ENCODE measurements at regions not wholly inside any gene's neighbourhood (a gene's known extent, or its start where the extent isn't known, plus 50 kb on each side); places are given as distances from the start of the nearest gene placed in this dataset.

DNA sequence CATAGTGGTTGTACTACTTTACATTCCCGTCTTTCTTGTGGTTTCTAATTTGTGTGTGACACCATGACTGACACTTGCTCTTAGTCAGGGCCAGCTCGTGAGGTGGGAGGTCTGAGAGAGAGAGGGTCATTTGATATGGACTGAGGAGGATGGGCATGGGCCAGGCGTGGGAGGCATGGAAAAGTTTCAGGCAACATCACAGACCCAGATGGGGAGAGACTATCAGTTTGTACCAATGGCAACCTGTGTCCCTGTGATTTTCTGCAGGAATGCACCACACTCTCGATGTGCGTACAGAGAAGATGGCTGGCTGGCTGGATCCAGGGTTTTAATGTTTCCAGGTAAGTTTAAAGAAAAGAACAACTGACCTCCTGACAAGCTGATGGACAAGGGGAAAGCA lies 273.6 kb downstream of the CYRIA start:
- TF ChIP-seq TAF1 (conservative IDR thresholded peaks at IDR 0.05) (no peak), RXRA (IDR thresholded peaks at IDR 0.05) (no peak), YY1 (IDR thresholded peaks at IDR 0.05) (no peak), HNF4A (conservative IDR thresholded peaks at IDR 0.05) (no peak), GABPA (IDR thresholded peaks at IDR 0.05 in 1 of 2, conservative IDR thresholded peaks at IDR 0.05 in 1 of 2) (no peak), JUND (IDR thresholded peaks at IDR 0.05) (no peak), HNF4G (IDR thresholded peaks at IDR 0.05) (no peak), RAD21 (IDR thresholded peaks at IDR 0.05) (no peak), EGR1 (IDR thresholded peaks at IDR 0.05; ENCODE audit: low read depth in 2 of 2) (no peak)
- TF ChIP-seq, protein P1, sequence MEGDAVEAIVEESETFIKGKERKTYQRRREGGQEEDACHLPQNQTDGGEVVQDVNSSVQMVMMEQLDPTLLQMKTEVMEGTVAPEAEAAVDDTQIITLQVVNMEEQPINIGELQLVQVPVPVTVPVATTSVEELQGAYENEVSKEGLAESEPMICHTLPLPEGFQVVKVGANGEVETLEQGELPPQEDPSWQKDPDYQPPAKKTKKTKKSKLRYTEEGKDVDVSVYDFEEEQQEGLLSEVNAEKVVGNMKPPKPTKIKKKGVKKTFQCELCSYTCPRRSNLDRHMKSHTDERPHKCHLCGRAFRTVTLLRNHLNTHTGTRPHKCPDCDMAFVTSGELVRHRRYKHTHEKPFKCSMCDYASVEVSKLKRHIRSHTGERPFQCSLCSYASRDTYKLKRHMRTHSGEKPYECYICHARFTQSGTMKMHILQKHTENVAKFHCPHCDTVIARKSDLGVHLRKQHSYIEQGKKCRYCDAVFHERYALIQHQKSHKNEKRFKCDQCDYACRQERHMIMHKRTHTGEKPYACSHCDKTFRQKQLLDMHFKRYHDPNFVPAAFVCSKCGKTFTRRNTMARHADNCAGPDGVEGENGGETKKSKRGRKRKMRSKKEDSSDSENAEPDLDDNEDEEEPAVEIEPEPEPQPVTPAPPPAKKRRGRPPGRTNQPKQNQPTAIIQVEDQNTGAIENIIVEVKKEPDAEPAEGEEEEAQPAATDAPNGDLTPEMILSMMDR (IDR thresholded peaks at IDR 0.05; ENCODE audit: low read depth, low read length, missing input control): no peak
- TF ChIP-seq, protein P2, sequence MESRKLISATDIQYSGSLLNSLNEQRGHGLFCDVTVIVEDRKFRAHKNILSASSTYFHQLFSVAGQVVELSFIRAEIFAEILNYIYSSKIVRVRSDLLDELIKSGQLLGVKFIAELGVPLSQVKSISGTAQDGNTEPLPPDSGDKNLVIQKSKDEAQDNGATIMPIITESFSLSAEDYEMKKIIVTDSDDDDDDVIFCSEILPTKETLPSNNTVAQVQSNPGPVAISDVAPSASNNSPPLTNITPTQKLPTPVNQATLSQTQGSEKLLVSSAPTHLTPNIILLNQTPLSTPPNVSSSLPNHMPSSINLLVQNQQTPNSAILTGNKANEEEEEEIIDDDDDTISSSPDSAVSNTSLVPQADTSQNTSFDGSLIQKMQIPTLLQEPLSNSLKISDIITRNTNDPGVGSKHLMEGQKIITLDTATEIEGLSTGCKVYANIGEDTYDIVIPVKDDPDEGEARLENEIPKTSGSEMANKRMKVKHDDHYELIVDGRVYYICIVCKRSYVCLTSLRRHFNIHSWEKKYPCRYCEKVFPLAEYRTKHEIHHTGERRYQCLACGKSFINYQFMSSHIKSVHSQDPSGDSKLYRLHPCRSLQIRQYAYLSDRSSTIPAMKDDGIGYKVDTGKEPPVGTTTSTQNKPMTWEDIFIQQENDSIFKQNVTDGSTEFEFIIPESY (IDR thresholded peaks at IDR 0.05): no peak
- TF ChIP-seq, protein P3, sequence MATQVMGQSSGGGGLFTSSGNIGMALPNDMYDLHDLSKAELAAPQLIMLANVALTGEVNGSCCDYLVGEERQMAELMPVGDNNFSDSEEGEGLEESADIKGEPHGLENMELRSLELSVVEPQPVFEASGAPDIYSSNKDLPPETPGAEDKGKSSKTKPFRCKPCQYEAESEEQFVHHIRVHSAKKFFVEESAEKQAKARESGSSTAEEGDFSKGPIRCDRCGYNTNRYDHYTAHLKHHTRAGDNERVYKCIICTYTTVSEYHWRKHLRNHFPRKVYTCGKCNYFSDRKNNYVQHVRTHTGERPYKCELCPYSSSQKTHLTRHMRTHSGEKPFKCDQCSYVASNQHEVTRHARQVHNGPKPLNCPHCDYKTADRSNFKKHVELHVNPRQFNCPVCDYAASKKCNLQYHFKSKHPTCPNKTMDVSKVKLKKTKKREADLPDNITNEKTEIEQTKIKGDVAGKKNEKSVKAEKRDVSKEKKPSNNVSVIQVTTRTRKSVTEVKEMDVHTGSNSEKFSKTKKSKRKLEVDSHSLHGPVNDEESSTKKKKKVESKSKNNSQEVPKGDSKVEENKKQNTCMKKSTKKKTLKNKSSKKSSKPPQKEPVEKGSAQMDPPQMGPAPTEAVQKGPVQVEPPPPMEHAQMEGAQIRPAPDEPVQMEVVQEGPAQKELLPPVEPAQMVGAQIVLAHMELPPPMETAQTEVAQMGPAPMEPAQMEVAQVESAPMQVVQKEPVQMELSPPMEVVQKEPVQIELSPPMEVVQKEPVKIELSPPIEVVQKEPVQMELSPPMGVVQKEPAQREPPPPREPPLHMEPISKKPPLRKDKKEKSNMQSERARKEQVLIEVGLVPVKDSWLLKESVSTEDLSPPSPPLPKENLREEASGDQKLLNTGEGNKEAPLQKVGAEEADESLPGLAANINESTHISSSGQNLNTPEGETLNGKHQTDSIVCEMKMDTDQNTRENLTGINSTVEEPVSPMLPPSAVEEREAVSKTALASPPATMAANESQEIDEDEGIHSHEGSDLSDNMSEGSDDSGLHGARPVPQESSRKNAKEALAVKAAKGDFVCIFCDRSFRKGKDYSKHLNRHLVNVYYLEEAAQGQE (IDR thresholded peaks at IDR 0.05): no peak
- TF ChIP-seq, protein P4, sequence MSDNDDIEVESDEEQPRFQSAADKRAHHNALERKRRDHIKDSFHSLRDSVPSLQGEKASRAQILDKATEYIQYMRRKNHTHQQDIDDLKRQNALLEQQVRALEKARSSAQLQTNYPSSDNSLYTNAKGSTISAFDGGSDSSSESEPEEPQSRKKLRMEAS (IDR thresholded peaks at IDR 0.05): no peak
